ENCODE measurements at regions not wholly inside any gene's neighbourhood (a gene's known extent, or its start where the extent isn't known, plus 50 kb on each side); places are given as distances from the start of the nearest gene placed in this dataset.

- peak overlapping the region; percentile 88 for H3K4me3 ChIP-seq (ENCODE audit: low read depth, low read length)
- POLR2A ChIA-PET = no interaction called here
Measured at GRCh38 chr3:11719406-11720303, 75.9 kb upstream of the VGLL4 start.

GRCh38 chr3:11718637-11719405 lies 75.1 kb upstream of the VGLL4 start:
- POLR2A ChIA-PET = interaction anchor here (0.8 to 1.0 kb wide), 2 partner anchors 17 to 150 kb away, joined by 3 to 5 read pairs; no protein-coding TSS in a partner anchor
- DNase-seq (ENCODE audit: low read depth, low spot score) = no peak
- CTCF ChIA-PET = interaction anchor here (1.5 kb wide), 1 partner anchor 20 kb away, joined by 4 read pairs; no protein-coding TSS in a partner anchor
- TF ChIP-seq CTCF (IDR thresholded peaks at IDR 0.05; ENCODE audit: insufficient read depth, low read length, missing control alignments) = no peak
- peak overlapping the region; percentile 88 for H3K4me3 ChIP-seq (ENCODE audit: low read depth, low read length)

More at GRCh38 chr3:11719406-11720303, 75.9 kb upstream of the VGLL4 start:
- TF ChIP-seq CTCF (IDR thresholded peaks at IDR 0.05; ENCODE audit: insufficient read depth, low read length, missing control alignments) = no peak
- CTCF ChIA-PET = no interaction called here
- no peak for DNase-seq (ENCODE audit: low read depth, low spot score)

GRCh38 chr3:11717768-11718636 lies 74.3 kb upstream of the VGLL4 start:
- H3K4me3 ChIP-seq (ENCODE audit: low read depth, low read length) = peak overlapping the region; percentile 88
- CTCF ChIA-PET = interaction anchor here (0.8 to 2.3 kb wide), 5 partner anchors 19 to 339 kb away, joined by 3 to 7 read pairs (median 4); no protein-coding TSS in a partner anchor
- DNase-seq (ENCODE audit: low read depth, low spot score) = no peak
- TF ChIP-seq CTCF (IDR thresholded peaks at IDR 0.05; ENCODE audit: insufficient read depth, low read length, missing control alignments) = no peak
- POLR2A ChIA-PET = interaction anchor here (0.8 to 1.0 kb wide), 2 partner anchors 17 to 149 kb away, joined by 3 to 5 read pairs; no protein-coding TSS in a partner anchor

- TF ChIP-seq CTCF (IDR thresholded peaks at IDR 0.05; ENCODE audit: insufficient read depth, low read length, missing control alignments) = no peak
- ChIA-PET CTCF (interaction anchor here (0.6 to 2.3 kb wide), 5 partner anchors 44 to 338 kb away, joined by 3 to 7 read pairs (median 5); no protein-coding TSS in a partner anchor), POLR2A (no interaction called here)
Measured at GRCh38 chr3:11717301-11717700, 73.6 kb upstream of the VGLL4 start.

GRCh38 chr3:11716573-11717290 lies 73.0 kb upstream of the VGLL4 start:
- no peak overlapping the region for H3K4me3 ChIP-seq (ENCODE audit: low read depth, low read length)
- DNase-seq (ENCODE audit: low read depth, low spot score) = no peak
- CTCF ChIA-PET = interaction anchor here (0.6 to 2.3 kb wide), 7 partner anchors 10 to 337 kb away, joined by 3 to 7 read pairs (median 3); no protein-coding TSS in a partner anchor
- POLR2A ChIA-PET = no interaction called here
- TF ChIP-seq CTCF (IDR thresholded peaks at IDR 0.05; ENCODE audit: insufficient read depth, low read length, missing control alignments) = no peak

More at GRCh38 chr3:11717301-11717700, 73.6 kb upstream of the VGLL4 start:
- DNase-seq (ENCODE audit: low read depth, low spot score) = no peak
- peak overlapping the region; percentile 21 for H3K4me3 ChIP-seq (ENCODE audit: low read depth, low read length)
